ENCODE measurements at regions not wholly inside any gene's neighbourhood (a gene's known extent, or its start where the extent isn't known, plus 50 kb on each side); places are given as distances from the start of the nearest gene placed in this dataset.

DNA sequence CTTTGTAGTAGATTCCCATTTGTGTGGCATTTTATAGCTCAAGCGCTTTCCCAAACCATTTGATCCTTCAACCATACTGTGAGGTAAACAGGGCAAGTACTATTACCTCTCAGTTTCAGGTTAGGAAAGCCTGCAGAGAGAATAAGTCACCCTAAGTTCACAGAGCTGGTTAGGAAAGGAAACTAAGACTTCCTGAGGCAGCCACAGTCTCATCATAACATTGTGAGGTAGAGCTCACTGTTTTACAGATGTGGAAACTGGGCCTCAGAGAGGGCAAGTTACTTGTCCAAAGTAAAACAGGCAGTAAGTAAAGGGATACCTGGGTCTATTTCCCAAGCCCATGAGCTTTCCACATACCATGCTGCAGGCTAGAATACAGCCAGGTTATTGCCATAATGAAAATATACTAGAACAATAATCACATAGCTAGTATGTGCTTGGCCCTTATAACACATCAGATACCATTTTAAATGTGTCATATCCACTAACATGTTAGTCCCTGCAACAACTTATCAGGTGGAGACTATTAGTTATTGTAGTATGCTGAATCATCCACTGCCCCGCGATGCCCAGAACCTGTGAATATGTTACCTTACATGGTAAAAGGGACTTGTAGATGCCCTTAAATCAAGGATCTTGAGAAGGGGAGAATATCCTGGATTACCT is 150.9 kb upstream of the GRIP1 start:
- Histone ChIP-seq H3K4me1 (no peaks in the 10 kb centered on the region), H3K4me3 (no peak overlapping the region), H3K36me3 (no peaks in the 10 kb centered on the region), H3K27me3 (no peaks in the 10 kb centered on the region), H3K27ac (no peak overlapping the region), H3K9me3 (no peaks in the 10 kb centered on the region)
- no peak for DNase-seq (ENCODE audit: extremely low spot score in 2 of 2)
- intact Hi-C loops (cut with DNase I): no loop called here
- no peak for TF ChIP-seq POLR2AphosphoS5 (IDR thresholded peaks at IDR 0.05; ENCODE audit: insufficient read depth in 1 of 2, low read depth in 1 of 2)

DNA sequence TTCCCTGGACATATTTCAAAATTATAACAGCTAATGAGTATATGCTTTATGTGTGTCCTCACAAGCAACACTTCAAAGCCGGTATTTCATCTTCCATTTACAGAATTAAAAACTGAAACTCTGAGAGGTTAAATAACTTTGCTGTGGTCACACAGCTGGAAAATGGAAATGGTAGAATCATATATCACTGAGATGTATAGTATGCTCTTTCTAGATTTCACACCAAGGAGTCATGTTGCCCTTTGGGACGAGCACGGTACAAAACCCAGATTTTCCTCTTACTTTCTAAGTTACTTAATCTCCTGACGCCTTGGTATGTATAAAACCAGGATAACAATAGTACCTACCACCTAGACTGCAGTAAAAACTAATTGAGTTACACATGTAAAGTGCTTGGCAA is 152.6 kb upstream of the GRIP1 start:
- Histone ChIP-seq H3K36me3 (no peaks in the 10 kb centered on the region), H3K4me3 (no peak overlapping the region), H3K9me3 (no peaks in the 10 kb centered on the region), H3K4me1 (no peaks in the 10 kb centered on the region), H3K27me3 (no peaks in the 10 kb centered on the region), H3K27ac (no peak overlapping the region)
- intact Hi-C loops (cut with DNase I): no loop called here
- TF ChIP-seq, protein P1, sequence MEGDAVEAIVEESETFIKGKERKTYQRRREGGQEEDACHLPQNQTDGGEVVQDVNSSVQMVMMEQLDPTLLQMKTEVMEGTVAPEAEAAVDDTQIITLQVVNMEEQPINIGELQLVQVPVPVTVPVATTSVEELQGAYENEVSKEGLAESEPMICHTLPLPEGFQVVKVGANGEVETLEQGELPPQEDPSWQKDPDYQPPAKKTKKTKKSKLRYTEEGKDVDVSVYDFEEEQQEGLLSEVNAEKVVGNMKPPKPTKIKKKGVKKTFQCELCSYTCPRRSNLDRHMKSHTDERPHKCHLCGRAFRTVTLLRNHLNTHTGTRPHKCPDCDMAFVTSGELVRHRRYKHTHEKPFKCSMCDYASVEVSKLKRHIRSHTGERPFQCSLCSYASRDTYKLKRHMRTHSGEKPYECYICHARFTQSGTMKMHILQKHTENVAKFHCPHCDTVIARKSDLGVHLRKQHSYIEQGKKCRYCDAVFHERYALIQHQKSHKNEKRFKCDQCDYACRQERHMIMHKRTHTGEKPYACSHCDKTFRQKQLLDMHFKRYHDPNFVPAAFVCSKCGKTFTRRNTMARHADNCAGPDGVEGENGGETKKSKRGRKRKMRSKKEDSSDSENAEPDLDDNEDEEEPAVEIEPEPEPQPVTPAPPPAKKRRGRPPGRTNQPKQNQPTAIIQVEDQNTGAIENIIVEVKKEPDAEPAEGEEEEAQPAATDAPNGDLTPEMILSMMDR (IDR thresholded peaks at IDR 0.05): no peak
- no peak for TF ChIP-seq POLR2AphosphoS5 (IDR thresholded peaks at IDR 0.05; ENCODE audit: insufficient read depth in 1 of 2, low read depth in 1 of 2)
- TF ChIP-seq POLR2A (IDR thresholded peaks at IDR 0.05): no peak
- DNase-seq (ENCODE audit: extremely low spot score in 2 of 2): no peak

DNA sequence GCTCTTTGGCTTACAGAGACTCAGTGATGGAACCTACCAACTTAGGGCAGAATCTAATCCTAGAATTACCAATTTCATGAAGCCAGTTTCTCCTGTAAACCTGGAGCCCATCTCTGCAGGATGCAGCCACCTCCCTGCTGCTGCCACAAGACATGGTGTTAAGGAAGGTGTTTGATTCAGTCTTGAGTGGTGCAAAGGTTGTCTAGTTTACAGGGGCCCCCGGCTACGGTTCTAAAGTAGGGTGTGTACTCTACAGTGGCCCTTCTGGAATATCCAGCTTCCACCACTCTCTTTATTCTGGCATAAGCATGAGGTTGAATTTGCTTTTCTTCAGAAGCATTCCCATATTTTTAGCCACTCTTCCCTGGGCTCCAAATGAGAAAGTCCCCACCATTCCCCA is 154.1 kb upstream of the GRIP1 start:
- no peak overlapping the region for H3K27ac ChIP-seq
- no peaks in the 10 kb centered on the region for H3K36me3 ChIP-seq
- no peaks in the 10 kb centered on the region for H3K4me1 ChIP-seq
- H3K4me3 ChIP-seq: no peak overlapping the region
- no peak for DNase-seq (ENCODE audit: extremely low spot score in 2 of 2)
- H3K27me3 ChIP-seq: no peaks in the 10 kb centered on the region
- TF ChIP-seq, protein P1 (IDR thresholded peaks at IDR 0.05): no peak
- TF ChIP-seq POLR2A (IDR thresholded peaks at IDR 0.05) (no peak), POLR2AphosphoS5 (IDR thresholded peaks at IDR 0.05; ENCODE audit: insufficient read depth in 1 of 2, low read depth in 1 of 2) (no peak)
- no peaks in the 10 kb centered on the region for H3K9me3 ChIP-seq
- intact Hi-C loops (cut with DNase I): no loop called here

DNA sequence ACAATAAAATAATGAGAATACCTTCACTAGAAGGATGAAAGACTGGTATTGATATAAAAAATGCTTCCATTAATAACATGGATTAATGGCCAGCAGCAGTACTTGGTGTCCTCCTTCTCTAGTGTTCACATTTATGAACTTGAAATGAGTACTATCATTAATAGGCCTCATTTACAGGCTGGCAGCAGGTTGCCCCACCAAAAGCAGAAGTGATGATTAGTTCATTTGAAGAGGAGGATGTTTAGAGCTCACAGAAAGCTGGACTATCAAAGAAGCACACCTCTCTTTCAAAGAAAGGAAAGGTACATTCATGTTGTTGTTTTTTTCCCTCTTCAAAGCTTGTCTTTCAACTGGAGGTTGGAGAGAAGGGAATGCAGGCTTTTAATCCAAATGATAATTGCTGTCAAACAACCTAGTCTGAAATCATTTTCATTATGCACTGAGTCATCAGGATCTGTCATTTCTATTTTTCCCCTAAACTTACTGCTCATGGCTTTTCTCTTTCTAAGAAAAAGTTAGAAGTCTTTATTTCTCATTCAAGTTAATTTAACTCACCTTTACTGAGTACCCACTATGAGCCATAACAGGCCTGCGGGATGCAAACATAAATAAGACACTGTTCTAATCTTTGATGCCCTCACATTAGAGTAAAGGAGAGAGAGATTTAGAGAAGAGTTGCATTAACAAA is 157.9 kb upstream of the GRIP1 start:
- H3K27me3 ChIP-seq: no peaks in the 10 kb centered on the region
- no peak for DNase-seq (ENCODE audit: extremely low spot score in 2 of 2)
- H3K36me3 ChIP-seq: no peaks in the 10 kb centered on the region
- no peak overlapping the region for H3K27ac ChIP-seq
- intact Hi-C loops (cut with DNase I): no loop called here
- no peaks in the 10 kb centered on the region for H3K4me1 ChIP-seq
- no peaks in the 10 kb centered on the region for H3K9me3 ChIP-seq
- no peak overlapping the region for H3K4me3 ChIP-seq
- TF ChIP-seq, protein P1 (IDR thresholded peaks at IDR 0.05): no peak
- TF ChIP-seq POLR2A (IDR thresholded peaks at IDR 0.05) (no peak), POLR2AphosphoS5 (IDR thresholded peaks at IDR 0.05; ENCODE audit: insufficient read depth in 1 of 2, low read depth in 1 of 2) (no peak)

DNA sequence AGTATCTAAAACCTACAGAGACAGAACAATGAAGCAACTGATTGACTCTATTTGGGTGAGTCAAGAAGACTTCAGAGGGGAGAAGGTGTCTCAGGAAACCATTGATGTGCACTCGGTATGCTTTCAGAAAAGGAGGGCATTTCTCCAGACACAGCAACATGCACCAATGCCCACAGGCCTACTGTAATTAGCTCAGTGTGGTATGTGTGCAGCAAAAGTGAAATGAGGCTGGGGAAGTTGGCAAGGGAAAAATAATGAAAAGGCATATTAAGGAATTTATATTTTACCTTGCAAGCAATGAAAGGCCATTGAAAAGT is 158.4 kb upstream of the GRIP1 start:
- Histone ChIP-seq H3K27ac (no peak overlapping the region), H3K27me3 (no peaks in the 10 kb centered on the region), H3K4me1 (no peaks in the 10 kb centered on the region), H3K36me3 (no peaks in the 10 kb centered on the region), H3K9me3 (no peaks in the 10 kb centered on the region), H3K4me3 (no peak overlapping the region)
- no peak for TF ChIP-seq POLR2A (IDR thresholded peaks at IDR 0.05)
- TF ChIP-seq, protein P1 (IDR thresholded peaks at IDR 0.05): no peak
- no peak for TF ChIP-seq POLR2AphosphoS5 (IDR thresholded peaks at IDR 0.05; ENCODE audit: insufficient read depth in 1 of 2, low read depth in 1 of 2)
- intact Hi-C loops (cut with DNase I): no loop called here
- DNase-seq (ENCODE audit: extremely low spot score in 2 of 2): no peak

Data from vagina (tissue), 2 donors.